ENCODE measurements at regions not wholly inside any gene's neighbourhood (a gene's known extent, or its start where the extent isn't known, plus 50 kb on each side); places are given as distances from the start of the nearest gene placed in this dataset.
"Not testable (repeated sequence)": the region's sequence is repeated elsewhere in the genome, so short reads cannot be mapped to it uniquely, and the experiment has no call there.

- Histone ChIP-seq H3K4me2 (ENCODE audit: control insufficient read depth, extremely low read depth, insufficient read depth, low read depth, low read length) (no peak overlapping the region), H3K27ac (ENCODE audit: control insufficient read depth, insufficient read depth, low read length) (no peak overlapping the region), H3K9me3 (ENCODE audit: control insufficient read depth, low read depth, low read length) (no peaks in the 10 kb centered on the region), H3K4me1 (ENCODE audit: control insufficient read depth, extremely low read depth, insufficient read depth, low read length) (no peaks in the 10 kb centered on the region), H3K9me1 (ENCODE audit: control insufficient read depth, extremely low read depth, insufficient read depth, low read length) (no peaks in the 10 kb centered on the region), H3K79me2 (ENCODE audit: control insufficient read depth, insufficient read depth, low read length) (no peaks in the 10 kb centered on the region), H2AFZ (ENCODE audit: control insufficient read depth, low read length) (no peak overlapping the region), H3K27me3 (ENCODE audit: control insufficient read depth, extremely low read depth, insufficient read depth, low read length) (no peaks in the 10 kb centered on the region), H3K9ac (ENCODE audit: control insufficient read depth, extremely low read depth, insufficient read depth, low read length) (no peak overlapping the region), H3K36me3 (ENCODE audit: control insufficient read depth in 2 of 2, extremely low read depth in 1 of 2, insufficient read depth in 2 of 2, low read length in 2 of 2) (no peaks in the 10 kb centered on the region), H3K4me3 (ENCODE audit: control insufficient read depth in 2 of 3, extremely low read depth in 1 of 3, insufficient read depth in 2 of 3, low read depth in 1 of 3, low read length in 3 of 3) (no peak overlapping the region), H4K20me1 (ENCODE audit: control insufficient read depth, extremely low read depth, insufficient read depth, low read length) (no peaks in the 10 kb centered on the region)
- TF ChIP-seq CTCF (optimal IDR thresholded peaks at IDR 0.05 in 1 of 3, IDR thresholded peaks at IDR 0.05 in 1 of 3, conservative IDR thresholded peaks at IDR 0.05 in 1 of 3; ENCODE audit: extremely low read depth in 1 of 3, insufficient read depth in 2 of 3, low read length in 3 of 3) = no peak
- TF ChIP-seq EZH2 (IDR thresholded peaks at IDR 0.05; ENCODE audit: low read length) = no peak
- dilution Hi-C loops (cut with MboI; ENCODE audit: extremely low pct_ligation_motif_present, low sequenced_read_pairs) = no loop called here
- DNase-seq (ENCODE audit: low read depth, low spot score) (no peak), FAIRE-seq (no peak)
These were observed 1345.5 kb downstream of the TECRL start for GRCh38 chr4:63063760-63064159.

- H3K27me3 ChIP-seq (ENCODE audit: control insufficient read depth, extremely low read depth, insufficient read depth, low read length); H3K4me2 ChIP-seq (ENCODE audit: control insufficient read depth, extremely low read depth, insufficient read depth, low read depth, low read length); H3K79me2 ChIP-seq (ENCODE audit: control insufficient read depth, insufficient read depth, low read length); dilution Hi-C loops (cut with MboI; ENCODE audit: extremely low pct_ligation_motif_present, low sequenced_read_pairs); H3K4me1 ChIP-seq (ENCODE audit: control insufficient read depth, extremely low read depth, insufficient read depth, low read length); H3K9me3 ChIP-seq (ENCODE audit: control insufficient read depth, low read depth, low read length); H3K4me3 ChIP-seq (ENCODE audit: control insufficient read depth in 2 of 3, extremely low read depth in 1 of 3, insufficient read depth in 2 of 3, low read depth in 1 of 3, low read length in 3 of 3); DNase-seq (ENCODE audit: low read depth, low spot score); H3K36me3 ChIP-seq (ENCODE audit: control insufficient read depth in 2 of 2, extremely low read depth in 1 of 2, insufficient read depth in 2 of 2, low read length in 2 of 2); H3K9me1 ChIP-seq (ENCODE audit: control insufficient read depth, extremely low read depth, insufficient read depth, low read length); H3K9ac ChIP-seq (ENCODE audit: control insufficient read depth, extremely low read depth, insufficient read depth, low read length); H2AFZ ChIP-seq (ENCODE audit: control insufficient read depth, low read length); FAIRE-seq; H4K20me1 ChIP-seq (ENCODE audit: control insufficient read depth, extremely low read depth, insufficient read depth, low read length); H3K27ac ChIP-seq (ENCODE audit: control insufficient read depth, insufficient read depth, low read length): not testable (repeated sequence)
These were observed 1346.4 kb downstream of the TECRL start for GRCh38 chr4:63062891-63063290.

GRCh38 chr4:63049726-63050125, 1359.5 kb downstream of the TECRL start:
- Histone ChIP-seq H3K79me2 (ENCODE audit: control insufficient read depth, insufficient read depth, low read length) (no peaks in the 10 kb centered on the region), H2AFZ (ENCODE audit: control insufficient read depth, low read length) (no peak overlapping the region), H3K9me1 (ENCODE audit: control insufficient read depth, extremely low read depth, insufficient read depth, low read length) (no peaks in the 10 kb centered on the region), H4K20me1 (ENCODE audit: control insufficient read depth, extremely low read depth, insufficient read depth, low read length) (no peaks in the 10 kb centered on the region), H3K9ac (ENCODE audit: control insufficient read depth, extremely low read depth, insufficient read depth, low read length) (no peak overlapping the region), H3K4me2 (ENCODE audit: control insufficient read depth, extremely low read depth, insufficient read depth, low read depth, low read length) (no peak overlapping the region), H3K4me1 (ENCODE audit: control insufficient read depth, extremely low read depth, insufficient read depth, low read length) (no peaks in the 10 kb centered on the region), H3K9me3 (ENCODE audit: control insufficient read depth, low read depth, low read length) (no peaks in the 10 kb centered on the region), H3K27ac (ENCODE audit: control insufficient read depth, insufficient read depth, low read length) (no peak overlapping the region), H3K27me3 (ENCODE audit: control insufficient read depth, extremely low read depth, insufficient read depth, low read length) (no peaks in the 10 kb centered on the region), H3K4me3 (ENCODE audit: control insufficient read depth in 2 of 3, extremely low read depth in 1 of 3, insufficient read depth in 2 of 3, low read depth in 1 of 3, low read length in 3 of 3) (no peak overlapping the region), H3K36me3 (ENCODE audit: control insufficient read depth in 2 of 2, extremely low read depth in 1 of 2, insufficient read depth in 2 of 2, low read length in 2 of 2) (no peaks in the 10 kb centered on the region)
- DNase-seq (ENCODE audit: low read depth, low spot score) = no peak
- FAIRE-seq = no peak
- TF ChIP-seq EZH2 (IDR thresholded peaks at IDR 0.05; ENCODE audit: low read length) (no peak), CTCF (optimal IDR thresholded peaks at IDR 0.05 in 1 of 3, IDR thresholded peaks at IDR 0.05 in 1 of 3, conservative IDR thresholded peaks at IDR 0.05 in 1 of 3; ENCODE audit: extremely low read depth in 1 of 3, insufficient read depth in 2 of 3, low read length in 3 of 3) (no peak)
- dilution Hi-C loops (cut with MboI; ENCODE audit: extremely low pct_ligation_motif_present, low sequenced_read_pairs) = no loop called here

All from keratinocyte (primary cell).